Left hindlimb (tissue), 1 donor: ENCODE measurements at regions not wholly inside any gene's neighbourhood (a gene's known extent, or its start where the extent isn't known, plus 50 kb on each side); places are given as distances from the start of the nearest gene placed in this dataset.
"Not testable (repeated sequence)": the region's sequence is repeated elsewhere in the genome, so short reads cannot be mapped to it uniquely, and the experiment has no call there.

ENCODE experiments used
- DNase-seq: peaks from one replicate; pipeline ENCODE4 v3.0.0-alpha.2; 2018

DNA sequence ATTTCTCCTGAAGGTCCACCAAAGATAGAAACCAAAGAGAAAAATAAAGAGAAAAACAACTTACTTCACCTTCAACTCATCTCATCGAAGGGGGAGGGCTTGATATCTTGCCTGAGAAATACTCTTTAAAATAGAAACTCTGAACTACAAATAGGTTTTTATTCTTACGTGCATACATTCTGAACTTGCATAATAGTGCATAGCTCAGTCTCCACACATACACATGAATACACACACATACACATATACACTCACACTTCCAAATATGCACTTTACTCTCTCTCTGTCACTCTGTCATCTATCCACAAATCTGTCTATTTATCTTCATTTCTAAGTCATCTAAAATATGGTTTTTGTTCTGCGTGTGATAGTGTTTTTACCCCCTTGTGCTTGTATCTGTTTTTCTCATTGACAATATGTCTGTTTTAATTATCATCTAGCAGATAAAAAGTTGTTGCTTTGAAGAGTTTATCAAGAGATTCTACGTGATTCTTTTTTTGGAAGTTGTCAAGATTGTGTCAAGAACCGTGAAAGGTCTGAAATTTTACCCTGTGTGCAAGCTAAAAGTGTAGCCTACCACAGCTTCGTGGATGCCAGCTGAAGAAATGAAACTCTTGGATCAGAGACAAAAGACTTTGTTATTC is 468.8 kb downstream of the EPM2A start:
- DNase-seq: no peak

GRCh38 chr6:145267076-145267867 is 468.0 kb downstream of the EPM2A start:
- DNase-seq: no peak

DNA sequence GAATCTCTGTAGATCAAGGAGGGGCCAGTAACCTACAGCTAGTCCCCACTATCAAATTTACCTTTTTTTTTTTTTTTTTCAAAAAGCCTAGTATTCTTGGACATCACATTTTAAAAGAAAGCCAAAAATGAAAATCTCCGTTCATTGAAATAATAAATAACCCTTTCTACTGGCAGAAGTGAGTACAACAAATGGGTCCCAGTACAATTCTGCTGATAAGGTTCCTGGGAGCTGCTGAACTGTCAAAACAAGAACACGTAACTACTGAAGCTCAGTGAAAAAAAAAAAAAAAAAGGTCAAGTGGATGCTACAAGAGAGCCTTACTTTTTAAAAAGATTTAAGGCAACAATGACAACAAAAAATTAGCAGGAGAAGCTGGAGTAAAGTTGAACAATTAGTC is 464.9 kb downstream of the EPM2A start:
- DNase-seq: no peak

DNA sequence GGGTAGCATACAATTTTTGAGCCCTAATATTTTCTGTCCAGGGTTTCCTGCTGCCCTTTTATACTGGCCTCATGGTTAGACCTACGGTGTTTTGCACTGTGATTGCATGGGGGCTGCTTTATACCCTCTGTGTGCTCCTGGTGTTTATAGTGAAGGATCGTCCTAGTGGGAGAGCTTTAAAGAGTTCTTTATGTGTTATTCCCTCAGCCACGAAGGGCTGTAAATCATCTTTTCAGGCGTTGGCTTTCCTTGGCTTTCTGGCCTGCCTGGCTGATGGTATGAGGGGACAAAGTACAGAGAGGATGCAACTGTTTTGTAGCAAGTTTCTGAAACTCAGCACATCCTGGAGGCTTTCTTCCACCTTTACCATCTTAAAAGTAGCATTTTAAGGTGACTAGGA is 464.3 kb downstream of the EPM2A start:
- no peak for DNase-seq

- DNase-seq: no peak
Measured at GRCh38 chr6:145271577-145271976, 463.7 kb downstream of the EPM2A start.

- DNase-seq: no peak
Measured at GRCh38 chr6:145272246-145272645, 463.1 kb downstream of the EPM2A start.

DNA sequence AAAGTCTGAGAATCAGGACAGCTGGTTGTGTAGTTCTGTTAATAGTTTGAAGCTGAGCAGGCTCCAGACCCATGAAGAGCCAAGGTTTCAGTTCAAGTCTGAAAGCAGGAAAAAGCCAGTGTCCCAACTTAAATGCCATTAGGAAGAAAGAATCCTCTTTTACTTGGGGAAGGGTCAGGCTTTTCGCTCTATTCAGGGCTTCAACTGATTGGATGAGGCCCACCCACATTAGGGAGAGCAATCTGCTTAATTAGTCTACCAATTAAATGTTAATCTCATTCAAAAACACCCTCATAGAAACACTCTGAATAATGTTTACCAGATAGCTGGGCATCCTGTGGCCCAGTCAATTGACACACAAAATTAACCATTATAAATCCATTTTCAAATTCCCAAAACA is 462.2 kb downstream of the EPM2A start:
- DNase-seq: no peak

DNA sequence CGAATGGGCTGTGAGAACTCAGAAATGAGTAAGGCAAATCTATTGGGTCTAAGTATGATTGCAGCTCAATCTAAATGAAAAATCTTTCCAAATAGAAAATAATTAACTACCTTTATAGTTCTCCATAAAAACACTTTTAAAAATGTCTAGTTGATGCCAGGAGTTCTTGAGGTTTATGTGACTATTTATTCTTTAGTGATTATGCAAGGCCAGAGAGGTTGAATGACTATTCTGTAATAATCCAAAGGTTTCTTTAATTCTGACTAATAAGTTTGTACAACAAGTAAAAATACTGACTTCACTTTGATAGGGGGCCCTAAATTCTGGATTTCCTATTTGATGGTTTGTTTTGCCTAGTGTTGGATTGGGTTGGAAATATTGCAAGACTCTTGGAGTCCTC is 461.2 kb downstream of the EPM2A start:
- DNase-seq: no peak

DNA sequence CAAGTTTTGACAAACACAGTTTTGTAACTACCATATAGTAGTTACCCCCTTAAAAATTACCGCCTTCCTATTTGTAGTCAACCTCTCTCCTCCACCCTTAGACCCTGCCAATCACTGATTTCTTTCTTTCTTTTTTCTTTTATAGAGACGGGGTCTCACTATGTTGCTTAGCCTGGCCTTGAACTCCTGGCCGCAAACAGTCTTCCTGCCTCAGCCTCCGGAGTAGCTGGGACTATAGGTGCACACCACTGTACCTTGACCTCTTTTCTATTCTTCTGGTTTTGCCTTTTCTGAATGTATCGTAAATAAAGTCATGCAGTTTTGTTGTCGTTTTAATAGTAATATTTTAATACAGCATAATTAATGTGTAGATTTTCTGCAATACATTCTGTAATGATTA is 460.3 kb downstream of the EPM2A start:
- DNase-seq: no peak

GRCh38 chr6:145275787-145276186 is 459.5 kb downstream of the EPM2A start:
- DNase-seq: no peak

DNA sequence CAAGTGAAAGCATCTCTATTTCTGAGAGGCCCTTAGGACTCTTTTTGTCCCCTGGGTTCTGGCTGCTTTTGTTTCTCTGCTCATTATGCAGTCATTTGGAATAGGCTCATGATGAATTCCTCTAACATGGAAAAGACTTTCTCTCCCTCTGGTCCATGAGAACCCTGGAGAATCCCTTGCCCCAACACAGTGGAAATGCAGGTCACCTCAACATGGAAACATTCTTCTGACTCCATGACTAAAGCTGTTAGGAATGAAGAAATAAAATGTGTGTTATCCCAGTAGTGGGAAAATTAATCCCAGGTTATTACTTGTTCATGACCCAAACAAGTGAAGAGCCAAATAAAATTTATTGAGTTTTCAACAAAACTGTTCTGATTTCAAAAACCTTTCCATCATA is 458.6 kb downstream of the EPM2A start:
- DNase-seq: no peak

GRCh38 chr6:145277358-145278086 is 457.8 kb downstream of the EPM2A start:
- no peak for DNase-seq

DNA sequence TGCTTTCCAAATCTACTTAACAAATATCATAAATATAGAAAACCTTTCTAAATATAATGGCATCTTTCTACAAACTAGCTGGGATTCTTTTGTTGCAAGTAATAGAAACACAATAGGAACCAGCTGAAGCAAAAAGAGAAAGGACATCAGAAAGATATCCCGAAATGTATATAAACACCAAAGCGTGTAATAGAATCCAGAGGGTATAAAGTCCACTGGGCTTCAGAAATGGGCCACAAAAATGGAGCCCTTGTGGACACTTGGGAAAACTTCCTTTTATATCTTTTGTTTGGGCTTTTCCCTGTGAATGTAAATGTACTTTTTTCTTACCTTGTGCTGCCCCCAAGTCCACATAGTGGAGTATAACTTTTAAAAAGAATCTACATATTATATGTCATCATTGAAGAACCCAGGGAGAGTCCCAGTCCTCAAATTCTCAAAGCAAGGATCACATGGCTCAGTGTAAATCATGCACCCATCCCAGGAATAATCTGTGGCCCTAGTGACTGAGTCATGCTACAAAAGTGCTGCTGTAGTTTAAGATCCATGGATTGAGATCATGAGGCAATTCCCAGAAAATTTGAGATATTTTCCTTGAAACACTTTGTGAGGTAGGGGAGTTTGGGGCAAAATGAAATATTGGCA is 457.0 kb downstream of the EPM2A start:
- no peak for DNase-seq

DNA sequence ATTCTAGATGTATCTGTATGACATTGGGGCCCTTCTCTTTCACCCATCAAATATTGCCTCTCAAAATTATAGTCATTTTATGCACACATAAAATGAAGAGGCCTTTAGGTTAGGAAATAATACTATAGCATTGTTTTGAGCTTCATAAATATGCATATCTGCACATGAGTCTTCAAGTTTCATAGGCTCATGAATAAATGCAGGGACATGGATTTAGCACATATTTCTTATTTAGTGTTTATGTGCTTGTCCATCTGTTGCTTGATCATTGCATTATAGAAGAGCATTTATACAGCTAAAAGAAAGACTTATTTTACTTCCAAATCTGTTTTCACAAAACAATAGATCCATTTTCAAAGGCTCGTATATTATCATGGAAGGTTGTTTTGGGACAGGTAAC is 455.8 kb downstream of the EPM2A start:
- DNase-seq: no peak

GRCh38 chr6:145279993-145280392 is 455.3 kb downstream of the EPM2A start:
- DNase-seq: no peak

- DNase-seq: not testable (repeated sequence)
Measured at GRCh38 chr6:145283209-145283608, 452.1 kb downstream of the EPM2A start.

DNA sequence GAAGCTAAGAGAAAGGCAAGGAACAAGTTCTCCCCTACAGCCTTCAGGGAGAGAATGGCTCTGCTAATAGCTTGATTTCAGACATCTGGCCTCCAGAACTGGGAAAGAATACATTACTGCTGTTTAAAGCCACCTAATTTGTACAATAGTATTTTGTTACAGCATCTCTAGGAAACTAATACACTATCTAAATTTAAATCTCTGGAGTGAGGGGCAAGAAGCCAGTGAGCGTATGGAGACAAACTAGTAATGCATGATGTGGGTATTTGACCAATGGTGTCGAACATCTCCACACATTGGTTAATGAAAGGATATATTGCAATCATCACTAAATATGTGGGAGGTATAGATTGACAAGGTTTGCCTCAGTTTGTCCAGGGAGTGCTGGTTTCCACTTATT is 451.5 kb downstream of the EPM2A start:
- no peak for DNase-seq

DNA sequence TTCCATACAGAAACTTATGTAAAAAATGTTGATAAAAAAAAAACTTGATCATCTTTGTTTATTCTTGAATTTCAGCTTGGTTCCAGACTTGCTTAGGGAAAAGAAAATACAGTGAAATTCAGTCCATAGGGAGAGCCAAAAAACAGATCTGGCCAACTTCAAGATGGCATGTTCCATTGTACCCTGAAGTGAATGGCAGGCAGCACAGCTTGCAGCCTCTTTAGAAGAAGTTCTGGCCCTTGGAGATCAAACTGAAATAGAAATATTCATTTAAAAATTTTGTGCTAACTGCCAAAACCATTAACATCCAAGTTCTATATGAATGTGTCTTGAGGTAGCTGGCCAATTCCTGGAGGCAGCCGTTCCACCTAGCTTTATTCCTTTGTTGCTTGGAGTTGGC is 448.4 kb downstream of the EPM2A start:
- DNase-seq: no peak

DNA sequence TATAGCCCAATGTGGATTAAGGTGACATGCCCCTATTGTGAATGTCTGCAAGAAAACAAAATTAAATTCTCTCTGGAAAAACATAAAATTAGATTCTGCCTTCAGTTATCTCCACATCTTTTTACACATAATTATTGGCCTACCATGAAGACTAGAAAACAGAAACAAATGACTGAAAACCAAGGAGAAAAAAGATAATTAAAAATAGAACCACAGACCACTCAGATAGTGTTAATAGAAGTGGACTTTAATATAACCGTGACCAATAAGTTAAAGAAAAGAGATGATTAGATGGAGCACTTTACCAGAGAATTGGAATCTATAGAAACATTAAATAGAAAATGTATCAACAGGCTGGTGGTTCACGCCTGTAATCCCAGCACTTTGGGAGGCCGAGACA is 445.7 kb downstream of the EPM2A start:
- DNase-seq: no peak

DNA sequence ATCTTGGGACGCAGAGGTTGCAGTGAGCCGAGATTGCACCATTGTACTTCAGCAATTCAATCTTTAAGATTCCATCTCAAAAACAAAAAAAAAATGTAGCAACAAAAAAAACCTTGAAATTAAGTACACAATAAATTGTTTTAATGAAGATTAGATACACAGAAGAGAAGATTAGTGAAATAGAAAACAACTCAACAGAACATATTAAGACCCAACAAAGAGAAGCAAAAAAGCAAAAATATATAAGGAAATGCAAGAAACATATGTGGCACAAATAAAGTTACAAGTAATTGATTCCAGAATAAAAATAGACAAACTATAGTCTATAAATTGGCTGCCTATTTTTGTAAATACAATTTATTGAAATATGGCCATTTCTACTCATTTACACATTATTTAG is 445.2 kb downstream of the EPM2A start:
- no peak for DNase-seq

- no peak for DNase-seq
Measured at GRCh38 chr6:145292066-145292465, 443.3 kb downstream of the EPM2A start.

DNA sequence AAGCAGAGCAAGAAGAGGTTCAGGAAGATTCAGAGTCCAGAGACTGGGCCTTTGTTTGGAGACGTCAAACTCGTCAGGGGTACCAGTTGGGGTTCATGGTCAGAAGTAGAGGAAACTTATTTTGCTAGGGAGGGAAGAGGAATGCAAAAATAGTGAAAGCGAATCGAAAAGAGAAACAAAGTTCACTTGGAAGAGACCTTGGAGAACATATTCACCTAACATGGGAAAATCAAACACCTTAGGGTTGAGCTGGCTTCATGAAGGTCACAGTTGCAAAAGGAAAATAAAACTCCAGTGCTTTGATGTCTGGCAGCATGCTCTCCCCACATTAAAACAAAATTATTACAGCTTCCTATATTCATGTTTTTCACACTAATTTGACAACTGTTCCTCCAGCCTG is 440.4 kb downstream of the EPM2A start:
- DNase-seq: no peak

DNA sequence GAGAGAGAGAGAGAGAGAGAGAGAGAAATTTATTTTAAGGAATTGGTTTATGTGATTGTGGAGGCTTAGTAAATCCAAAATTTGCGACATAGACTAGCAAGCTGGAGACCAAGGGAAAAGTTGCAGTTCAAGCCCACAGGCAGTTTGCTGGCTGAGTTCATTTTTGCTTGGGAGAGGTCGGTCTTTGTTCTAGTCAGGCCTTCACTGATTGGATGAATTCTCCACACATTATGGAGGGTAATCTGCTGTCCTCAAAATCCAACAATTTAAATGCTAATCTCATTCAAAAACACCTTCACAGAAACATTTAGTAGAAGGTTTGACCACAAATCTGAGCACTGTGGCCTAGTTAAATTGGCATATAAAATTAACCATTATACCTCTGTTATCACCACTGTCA is 439.6 kb downstream of the EPM2A start:
- no peak for DNase-seq

GRCh38 chr6:145305670-145306069 is 429.6 kb downstream of the EPM2A start:
- DNase-seq: no peak
